ENCODE measurements at regions not wholly inside any gene's neighbourhood (a gene's known extent, or its start where the extent isn't known, plus 50 kb on each side); places are given as distances from the start of the nearest gene placed in this dataset.

DNA sequence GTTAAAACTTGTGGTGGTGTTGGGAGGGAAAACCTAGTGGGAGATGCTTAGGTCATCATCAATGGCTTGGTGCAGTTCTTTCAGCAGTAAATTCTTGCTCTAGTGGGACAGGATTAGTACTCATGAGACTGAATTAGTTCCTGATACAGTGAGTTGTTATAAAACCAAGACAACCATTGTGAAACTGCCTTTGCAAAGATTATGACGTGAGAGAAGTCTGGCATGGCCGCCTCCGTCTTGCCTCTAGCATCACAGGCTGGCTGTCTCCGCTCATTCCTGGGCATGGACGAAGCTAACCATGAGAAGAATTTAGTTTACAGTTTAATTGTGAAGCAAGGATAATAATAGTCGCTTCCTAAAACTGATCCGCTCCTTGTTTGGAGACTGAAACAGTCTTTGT lies 186.4 kb downstream of the KIF20B start:
- TF ChIP-seq EZH2 (IDR thresholded peaks at IDR 0.05) = no peak
- no peak for TF ChIP-seq POLR2AphosphoS5 (IDR thresholded peaks at IDR 0.05; ENCODE audit: borderline replicate concordance, low read depth, low read length)
- TF ChIP-seq FOXP2 (optimal IDR thresholded peaks at IDR 0.05; ENCODE audit: control extremely low read depth, extremely low read length, insufficient read depth) = no peak
